Keratinocyte (primary cell): ENCODE measurements at regions not wholly inside any gene's neighbourhood (a gene's known extent, or its start where the extent isn't known, plus 50 kb on each side); places are given as distances from the start of the nearest gene placed in this dataset.

Source experiments
- EZH2 ChIP-seq: IDR thresholded peaks from one replicate; pipeline ENCODE4 v1.6.1; 2012; ENCODE audit warnings: inconsistent platforms, mild to moderate bottlenecking, low read length, moderate library complexity
- TF ChIP-seq, protein P1 (sequence below), 3 experiments: IDR thresholded peaks in 1 of 3; conservative IDR thresholded peaks in 1 of 3; optimal IDR thresholded peaks in 1 of 3; 2 replicates in 2 of 3; 3 replicates in 1 of 3; pipeline versions ENCODE3 to v1.5.1; 2011; ENCODE audit warnings: low read length in 3 of 3, mild to moderate bottlenecking in 3 of 3, moderate library complexity in 2 of 3, control low read depth in 1 of 3, inconsistent platforms in 1 of 3; ENCODE audit not compliant: insufficient read depth in 2 of 3; ENCODE audit errors: extremely low read depth in 1 of 3

DNA sequence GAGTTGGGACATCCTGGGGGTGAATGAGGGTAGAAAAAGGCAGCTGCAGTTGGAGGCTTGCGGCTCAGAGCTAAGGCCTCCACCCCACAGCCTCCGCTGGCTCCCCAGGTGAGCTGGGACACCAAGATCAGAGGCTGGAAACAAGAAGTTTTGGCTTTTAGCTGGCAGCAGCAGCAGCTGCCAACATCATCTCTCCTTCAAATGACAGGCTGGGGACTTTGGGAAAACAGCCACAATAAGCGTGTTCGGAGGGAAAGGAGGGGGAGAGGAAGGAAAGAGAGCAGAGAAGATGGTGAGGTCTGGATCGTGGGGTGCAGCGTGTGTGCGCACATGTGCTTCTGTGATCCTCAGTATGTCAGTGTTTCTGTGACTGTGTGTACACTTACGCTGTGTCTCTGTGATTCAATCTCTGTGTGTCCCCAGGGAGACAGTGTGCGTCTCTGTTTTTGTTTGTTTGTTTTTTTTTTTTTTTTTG is 62.0 kb upstream of the RASD2 start:
- TF ChIP-seq, protein P1, sequence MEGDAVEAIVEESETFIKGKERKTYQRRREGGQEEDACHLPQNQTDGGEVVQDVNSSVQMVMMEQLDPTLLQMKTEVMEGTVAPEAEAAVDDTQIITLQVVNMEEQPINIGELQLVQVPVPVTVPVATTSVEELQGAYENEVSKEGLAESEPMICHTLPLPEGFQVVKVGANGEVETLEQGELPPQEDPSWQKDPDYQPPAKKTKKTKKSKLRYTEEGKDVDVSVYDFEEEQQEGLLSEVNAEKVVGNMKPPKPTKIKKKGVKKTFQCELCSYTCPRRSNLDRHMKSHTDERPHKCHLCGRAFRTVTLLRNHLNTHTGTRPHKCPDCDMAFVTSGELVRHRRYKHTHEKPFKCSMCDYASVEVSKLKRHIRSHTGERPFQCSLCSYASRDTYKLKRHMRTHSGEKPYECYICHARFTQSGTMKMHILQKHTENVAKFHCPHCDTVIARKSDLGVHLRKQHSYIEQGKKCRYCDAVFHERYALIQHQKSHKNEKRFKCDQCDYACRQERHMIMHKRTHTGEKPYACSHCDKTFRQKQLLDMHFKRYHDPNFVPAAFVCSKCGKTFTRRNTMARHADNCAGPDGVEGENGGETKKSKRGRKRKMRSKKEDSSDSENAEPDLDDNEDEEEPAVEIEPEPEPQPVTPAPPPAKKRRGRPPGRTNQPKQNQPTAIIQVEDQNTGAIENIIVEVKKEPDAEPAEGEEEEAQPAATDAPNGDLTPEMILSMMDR (optimal IDR thresholded peaks at IDR 0.05 in 1 of 3, IDR thresholded peaks at IDR 0.05 in 1 of 3, conservative IDR thresholded peaks at IDR 0.05 in 1 of 3; ENCODE audit: extremely low read depth in 1 of 3, insufficient read depth in 2 of 3, low read length in 3 of 3) = no peak
- no peak for TF ChIP-seq EZH2
